HG03558 (cell line): ENCODE measurements at regions not wholly inside any gene's neighbourhood (a gene's known extent, or its start where the extent isn't known, plus 50 kb on each side); places are given as distances from the start of the nearest gene placed in this dataset.

Experiments
- ATAC-seq: cut with Tn5 transposase; IDR thresholded peaks from one replicate; pipeline ENCODE4 v1.9.1; 2021; ENCODE audit warnings: moderate number of reproducible peaks; ENCODE audit not compliant: unreplicated experiment; ENCODE audit errors: extremely low read depth

- ATAC-seq, result no peak
Observed at GRCh38 chr5:167242701-167243100, 1048.7 kb upstream of the WWC1 start.

- no peak for ATAC-seq
Observed at GRCh38 chr5:167243463-167243862, 1048.0 kb upstream of the WWC1 start.

- ATAC-seq, result no peak
Observed at GRCh38 chr5:167244583-167244982, 1046.9 kb upstream of the WWC1 start.

- ATAC-seq, result no peak
Observed at GRCh38 chr5:167245868-167246267, 1045.6 kb upstream of the WWC1 start.

- ATAC-seq, result no peak
Observed at GRCh38 chr5:167247816-167248215, 1043.6 kb upstream of the WWC1 start.

- no peak for ATAC-seq
Observed at GRCh38 chr5:167248257-167248656, 1043.2 kb upstream of the WWC1 start.

- ATAC-seq, result no peak
Observed at GRCh38 chr5:167250996-167251395, 1040.4 kb upstream of the WWC1 start.

- no peak for ATAC-seq
Observed at GRCh38 chr5:167254132-167254531, 1037.3 kb upstream of the WWC1 start.

GRCh38 chr5:167255926-167256325, 1035.5 kb upstream of the WWC1 start:
- no peak for ATAC-seq

- ATAC-seq, result no peak
Observed at GRCh38 chr5:167259806-167260205, 1031.6 kb upstream of the WWC1 start.

GRCh38 chr5:167261309-167262100, 1029.9 kb upstream of the WWC1 start:
- no peak for ATAC-seq

GRCh38 chr5:167263185-167263584, 1028.3 kb upstream of the WWC1 start:
- ATAC-seq, result no peak

- no peak for ATAC-seq
Observed at GRCh38 chr5:167264348-167264747, 1027.1 kb upstream of the WWC1 start.

- ATAC-seq, result no peak
Observed at GRCh38 chr5:167268337-167268736, 1023.1 kb upstream of the WWC1 start.

- ATAC-seq, result no peak
Observed at GRCh38 chr5:167269146-167269545, 1022.3 kb upstream of the WWC1 start.

GRCh38 chr5:167271081-167271480, 1020.4 kb upstream of the WWC1 start:
- ATAC-seq, result no peak

GRCh38 chr5:167271511-167271910, 1019.9 kb upstream of the WWC1 start:
- ATAC-seq, result no peak

GRCh38 chr5:167280111-167280510, 1011.3 kb upstream of the WWC1 start:
- ATAC-seq, result no peak

- ATAC-seq, result no peak
Observed at GRCh38 chr5:167281925-167282324, 1009.5 kb upstream of the WWC1 start.

- ATAC-seq, result no peak
Observed at GRCh38 chr5:167283691-167284090, 1007.8 kb upstream of the WWC1 start.

GRCh38 chr5:167284222-167284890, 1007.1 kb upstream of the WWC1 start:
- no peak for ATAC-seq

- no peak for ATAC-seq
Observed at GRCh38 chr5:167285591-167285990, 1005.9 kb upstream of the WWC1 start.
